Breast epithelium (tissue), 4 donors: ENCODE measurements at regions not wholly inside any gene's neighbourhood (a gene's known extent, or its start where the extent isn't known, plus 50 kb on each side); places are given as distances from the start of the nearest gene placed in this dataset.

Experiments
- DNase-seq, 2 donors: peaks; one replicate each; pipeline ENCODE4 v3.0.0-alpha.2; 2019; ENCODE audit warnings: low spot score in 2 of 2
- H3K27ac ChIP-seq, 2 donors: fragments of 200-600 bp; sonication (generic) in 1 of 2; one replicate each; pipeline ENCODE4 v1.5.1; 2016 to 2019; ENCODE audit warnings: mild to moderate bottlenecking in 1 of 2
- H3K27me3 ChIP-seq, 2 donors: fragments of 200-600 bp; sonication (generic) in 1 of 2; one replicate each; pipeline versions ENCODE4 v1.5.1 to v1.6.0; 2017 to 2019; ENCODE audit warnings: control low read depth in 1 of 2, mild to moderate bottlenecking in 1 of 2
- H3K36me3 ChIP-seq: fragments of 200-600 bp; one replicate; pipeline ENCODE4 v1.5.1; 2019
- H3K4me1 ChIP-seq, 2 donors: fragments of 200-600 bp; sonication (generic); one replicate each; pipeline ENCODE4 v1.5.1; 2016 to 2019; ENCODE audit warnings: control low read depth in 1 of 2
- H3K4me3 ChIP-seq, 3 donors: fragments of 200-600 bp; sonication (generic); 1 replicate in 2 of 3; 2 replicates in 1 of 3; pipeline ENCODE4 v1.5.1; 2016 to 2019; ENCODE audit warnings: mild to moderate bottlenecking in 3 of 3, moderate library complexity in 2 of 3
- H3K9me3 ChIP-seq, 2 donors: fragments of 200-600 bp; sonication (generic) in 1 of 2; one replicate each; pipeline ENCODE4 v1.5.1; 2016 to 2019; ENCODE audit warnings: control low read depth in 1 of 2
- CTCF ChIP-seq, 3 donors: fragments of 450-650 bp; IDR thresholded peaks; one replicate each; pipeline ENCODE4 v1.5.1; 2016 to 2017; ENCODE audit warnings: antibody characterized with exemption in 3 of 3, mild to moderate bottlenecking in 3 of 3, moderate library complexity in 3 of 3
- POLR2A ChIP-seq: fragments of 450-650 bp; IDR thresholded peaks from one replicate; pipeline ENCODE4 v1.6.1; 2016; ENCODE audit warnings: antibody characterized with exemption, mild to moderate bottlenecking, moderate library complexity
- POLR2AphosphoS5 ChIP-seq, 3 donors: sonication (generic); formaldehyde crosslinking; IDR thresholded peaks; one replicate each; pipeline ENCODE4 v1.6.1; 2017; ENCODE audit warnings: antibody characterized with exemption in 3 of 3
- intact Hi-C: fragments of 100-400 bp; cut with DNase I; formaldehyde crosslinking; loops from one replicate; pipeline ENCODE4 v1.15.1; 2023; ENCODE audit warnings: low total_unique reads

DNA sequence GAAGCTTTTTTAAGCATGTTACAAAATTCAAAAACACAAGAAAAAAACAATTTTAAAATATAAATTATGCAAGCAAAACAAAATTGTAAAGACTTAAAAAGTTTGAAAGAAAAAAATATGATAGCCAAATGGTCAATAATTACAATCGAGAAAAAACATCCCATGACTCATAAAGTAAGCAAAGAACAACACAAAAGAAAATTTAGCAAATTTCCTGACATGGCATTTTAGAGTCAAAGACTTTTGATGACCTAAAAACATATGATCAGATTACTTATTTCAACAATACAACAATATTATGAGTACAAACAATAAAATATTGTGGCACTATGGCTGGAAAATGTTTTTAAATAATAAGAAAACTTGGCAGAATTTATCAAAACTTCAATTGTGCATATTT is 312.1 kb upstream of the MEOX2 start:
- H3K9me3 ChIP-seq: no peaks in the 10 kb centered on the region
- no peak overlapping the region for H3K27ac ChIP-seq
- TF ChIP-seq POLR2A (no peak), POLR2AphosphoS5 (IDR thresholded peaks at IDR 0.05) (no peak), CTCF (IDR thresholded peaks at IDR 0.05) (no peak)
- no peak overlapping the region for H3K4me3 ChIP-seq
- H3K27me3 ChIP-seq: no peaks in the 10 kb centered on the region
- DNase-seq: no peak
- intact Hi-C loops: no loop called here
- no peaks in the 10 kb centered on the region for H3K4me1 ChIP-seq
- H3K36me3 ChIP-seq: no peaks in the 10 kb centered on the region

- H3K27ac ChIP-seq: no peak overlapping the region
- intact Hi-C loops: no loop called here
- TF ChIP-seq CTCF (IDR thresholded peaks at IDR 0.05) (no peak), POLR2A (no peak), POLR2AphosphoS5 (IDR thresholded peaks at IDR 0.05) (no peak)
- no peaks in the 10 kb centered on the region for H3K4me1 ChIP-seq
- no peaks in the 10 kb centered on the region for H3K27me3 ChIP-seq
- H3K9me3 ChIP-seq: no peaks in the 10 kb centered on the region
- H3K4me3 ChIP-seq: no peak overlapping the region
- no peaks in the 10 kb centered on the region for H3K36me3 ChIP-seq
- DNase-seq: no peak
These were observed 308.5 kb upstream of the MEOX2 start for GRCh38 chr7:15995027-15995426.

DNA sequence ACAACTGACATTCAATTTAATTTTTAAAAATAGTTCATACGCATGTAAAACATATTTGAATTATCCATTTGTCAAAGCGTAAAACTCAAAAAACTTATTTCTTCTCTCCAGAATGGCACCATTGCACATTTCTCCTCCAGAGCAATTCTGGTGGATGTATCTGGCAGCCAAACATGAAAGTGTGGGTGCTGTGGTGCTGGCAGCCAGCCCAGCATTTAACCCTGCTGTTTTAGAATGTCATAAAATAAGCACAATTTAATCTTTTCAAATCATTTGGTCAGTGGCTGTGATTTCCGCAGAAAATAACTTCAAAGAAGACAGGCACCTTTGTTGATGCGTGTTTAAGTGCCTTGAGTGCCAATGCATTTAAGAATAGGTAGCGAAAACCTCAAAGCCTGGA is 302.7 kb upstream of the MEOX2 start:
- Histone ChIP-seq H3K27me3 (no peaks in the 10 kb centered on the region), H3K4me1 (no peaks in the 10 kb centered on the region), H3K9me3 (no peaks in the 10 kb centered on the region), H3K36me3 (no peaks in the 10 kb centered on the region), H3K4me3 (no peak overlapping the region), H3K27ac (no peak overlapping the region)
- TF ChIP-seq POLR2AphosphoS5 (IDR thresholded peaks at IDR 0.05) (no peak), POLR2A (no peak), CTCF (IDR thresholded peaks at IDR 0.05) (no peak)
- no peak for DNase-seq
- intact Hi-C loops: no loop called here

- H3K36me3 ChIP-seq: no peaks in the 10 kb centered on the region
- H3K27ac ChIP-seq: no peak overlapping the region
- no peaks in the 10 kb centered on the region for H3K4me1 ChIP-seq
- DNase-seq: no peak
- H3K4me3 ChIP-seq: no peak overlapping the region
- H3K9me3 ChIP-seq: no peaks in the 10 kb centered on the region
- H3K27me3 ChIP-seq: no peaks in the 10 kb centered on the region
- intact Hi-C loops: no loop called here
- TF ChIP-seq CTCF (IDR thresholded peaks at IDR 0.05): no peak
- TF ChIP-seq POLR2A: no peak
- TF ChIP-seq POLR2AphosphoS5 (IDR thresholded peaks at IDR 0.05): no peak
These were observed 299.3 kb upstream of the MEOX2 start for GRCh38 chr7:15985587-15986384.

DNA sequence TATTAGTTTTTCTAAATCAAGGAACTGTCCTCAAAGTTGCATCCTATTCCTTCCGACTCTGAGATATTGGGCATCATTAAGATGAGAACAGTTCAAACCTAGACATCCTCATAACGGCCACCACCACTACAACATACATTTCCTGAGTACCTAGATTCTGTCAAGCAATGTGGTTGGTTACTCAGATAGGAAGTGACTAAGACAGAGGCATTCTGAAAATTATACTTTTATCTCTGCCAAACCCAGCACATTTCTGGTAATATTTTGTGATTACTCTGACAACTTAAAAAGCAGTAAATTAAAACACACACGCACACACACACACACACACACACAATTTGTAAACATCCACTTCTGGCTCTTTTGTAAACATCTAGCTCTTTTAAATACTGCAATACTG is 291.2 kb upstream of the MEOX2 start:
- intact Hi-C loops: no loop called here
- H3K36me3 ChIP-seq: no peaks in the 10 kb centered on the region
- H3K9me3 ChIP-seq: no peaks in the 10 kb centered on the region
- TF ChIP-seq CTCF (IDR thresholded peaks at IDR 0.05) (no peak), POLR2AphosphoS5 (IDR thresholded peaks at IDR 0.05) (no peak), POLR2A (no peak)
- no peak overlapping the region for H3K4me3 ChIP-seq
- H3K27ac ChIP-seq: no peak overlapping the region
- no peak for DNase-seq
- no peaks in the 10 kb centered on the region for H3K4me1 ChIP-seq
- no peaks in the 10 kb centered on the region for H3K27me3 ChIP-seq
